Embryonic facial prominence (tissue), 1 donor: ENCODE measurements at regions not wholly inside any gene's neighbourhood (a gene's known extent, or its start where the extent isn't known, plus 50 kb on each side); places are given as distances from the start of the nearest gene placed in this dataset.

Source experiments
- DNase-seq: peaks from one replicate; pipeline ENCODE4 v3.0.0-alpha.2; 2016; ENCODE audit errors: extremely low spot score

GRCh38 chr9:119083673-119084072 is 285.6 kb downstream of the BRINP1 start:
- DNase-seq = no peak

DNA sequence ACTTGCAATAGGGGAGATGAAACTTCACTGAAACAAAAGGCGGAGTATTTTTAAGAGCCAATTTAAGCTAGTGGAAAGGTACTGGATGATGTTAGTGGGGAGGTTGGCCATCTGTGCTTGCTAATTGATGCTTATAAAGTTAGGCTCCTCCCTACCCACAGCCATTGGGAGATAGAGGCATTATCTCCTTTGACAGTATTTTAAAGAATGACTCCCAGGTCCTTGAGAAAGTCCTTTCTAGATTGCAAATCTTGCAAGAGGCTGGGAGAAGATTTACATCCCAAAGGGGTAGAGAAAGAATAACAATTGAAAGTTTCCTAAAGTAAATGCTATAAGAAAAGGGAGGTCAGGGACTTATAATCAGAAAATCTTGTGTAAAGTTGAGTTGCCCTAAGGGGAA is 282.6 kb downstream of the BRINP1 start:
- DNase-seq = no peak

GRCh38 chr9:119088002-119088547 is 281.2 kb downstream of the BRINP1 start:
- no peak for DNase-seq

DNA sequence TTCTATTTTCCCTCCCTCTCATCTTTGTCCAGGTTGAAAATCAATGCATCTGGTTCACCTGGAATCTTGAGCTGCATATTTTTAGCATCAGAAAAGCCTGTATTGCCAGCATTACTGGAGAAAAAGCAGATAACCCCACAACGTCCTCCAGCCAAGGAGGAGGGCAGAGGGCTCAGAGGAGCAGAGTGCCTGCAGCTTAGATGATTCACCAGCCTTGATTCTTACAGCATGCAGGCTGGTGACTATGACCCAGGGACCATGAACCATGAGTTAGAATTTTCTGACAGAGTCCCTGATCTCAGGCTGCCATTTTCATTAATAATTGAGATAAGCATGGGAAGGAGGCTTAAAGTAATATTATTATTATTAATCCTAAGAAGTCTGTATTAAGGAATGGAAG is 278.2 kb downstream of the BRINP1 start:
- DNase-seq = no peak

GRCh38 chr9:119092125-119092524 is 277.1 kb downstream of the BRINP1 start:
- DNase-seq = no peak

DNA sequence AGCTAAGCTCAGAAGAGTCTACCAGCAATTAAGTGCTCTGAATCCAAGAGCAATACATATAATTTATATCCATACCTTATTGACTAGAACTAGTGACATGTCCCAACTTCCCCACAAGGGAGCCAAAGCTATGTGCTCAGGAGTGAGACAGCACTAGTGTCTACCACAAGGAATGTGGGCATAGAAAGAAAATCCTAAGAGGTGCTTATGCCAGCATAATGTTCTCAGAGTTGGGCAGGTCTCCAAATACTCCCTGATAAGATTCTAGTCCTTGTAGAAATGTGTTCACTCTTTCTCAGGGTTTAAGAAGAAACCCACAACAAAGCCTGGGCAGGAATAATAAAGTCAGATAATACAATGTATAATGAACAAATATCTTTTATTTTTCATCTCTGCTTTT is 275.1 kb downstream of the BRINP1 start:
- DNase-seq = no peak

GRCh38 chr9:119095072-119095471 is 274.2 kb downstream of the BRINP1 start:
- DNase-seq = no peak

- no peak for DNase-seq
Observed at GRCh38 chr9:119101048-119101447, 268.2 kb downstream of the BRINP1 start.

GRCh38 chr9:119114681-119115080 is 254.6 kb downstream of the BRINP1 start:
- no peak for DNase-seq
